WTC11 (cell line): ENCODE measurements at regions not wholly inside any gene's neighbourhood (a gene's known extent, or its start where the extent isn't known, plus 50 kb on each side); places are given as distances from the start of the nearest gene placed in this dataset.

ENCODE experiments used
- E2F4 ChIP-seq: sonication (generic); formaldehyde crosslinking; IDR thresholded peaks from 2 replicates; pipeline ENCODE4 v1.8.1; 2022; ENCODE audit warnings: low read depth, mild to moderate bottlenecking, moderate library complexity, missing genetic modification reagents, borderline replicate concordance
- GRHL2 ChIP-seq: fragments of 250-450 bp; sonication (Bioruptor Pico); IDR thresholded peaks from 2 replicates; pipeline ENCODE4 v1.8.0; 2022; ENCODE audit warnings: mild to moderate bottlenecking, moderate library complexity; ENCODE audit not compliant: insufficient replicate concordance, severe bottlenecking
- GTF2I ChIP-seq: fragments of 250-450 bp; sonication (Bioruptor Pico); conservative IDR thresholded peaks from 2 replicates; pipeline ENCODE4 v1.4.0; 2021; ENCODE audit warnings: mild to moderate bottlenecking
- IRF1 ChIP-seq: sonication (generic); formaldehyde crosslinking; IDR thresholded peaks from 2 replicates; pipeline ENCODE4 v1.8.0; 2023; ENCODE audit warnings: missing genetic modification reagents
- JUN ChIP-seq: sonication (generic); formaldehyde crosslinking; IDR thresholded peaks from 2 replicates; pipeline ENCODE4 v1.8.0; 2023; ENCODE audit warnings: mild to moderate bottlenecking, missing genetic modification reagents
- TF ChIP-seq, protein P1 (sequence below): fragments of 200-600 bp; IDR thresholded peaks from 2 replicates; pipeline ENCODE4 v1.8.0; 2022; ENCODE audit warnings: antibody characterized with exemption
- TF ChIP-seq, protein P2 (sequence below): sonication (generic); formaldehyde crosslinking; conservative IDR thresholded peaks from 2 replicates; pipeline ENCODE4 v1.8.1; 2022; ENCODE audit warnings: mild to moderate bottlenecking, missing genetic modification reagents
- TF ChIP-seq, protein P3 (sequence below): sonication (generic); formaldehyde crosslinking; IDR thresholded peaks from 2 replicates; pipeline ENCODE4 v1.8.1; 2023; ENCODE audit warnings: mild to moderate bottlenecking, missing genetic modification reagents, moderate library complexity

- TF ChIP-seq, protein P1, sequence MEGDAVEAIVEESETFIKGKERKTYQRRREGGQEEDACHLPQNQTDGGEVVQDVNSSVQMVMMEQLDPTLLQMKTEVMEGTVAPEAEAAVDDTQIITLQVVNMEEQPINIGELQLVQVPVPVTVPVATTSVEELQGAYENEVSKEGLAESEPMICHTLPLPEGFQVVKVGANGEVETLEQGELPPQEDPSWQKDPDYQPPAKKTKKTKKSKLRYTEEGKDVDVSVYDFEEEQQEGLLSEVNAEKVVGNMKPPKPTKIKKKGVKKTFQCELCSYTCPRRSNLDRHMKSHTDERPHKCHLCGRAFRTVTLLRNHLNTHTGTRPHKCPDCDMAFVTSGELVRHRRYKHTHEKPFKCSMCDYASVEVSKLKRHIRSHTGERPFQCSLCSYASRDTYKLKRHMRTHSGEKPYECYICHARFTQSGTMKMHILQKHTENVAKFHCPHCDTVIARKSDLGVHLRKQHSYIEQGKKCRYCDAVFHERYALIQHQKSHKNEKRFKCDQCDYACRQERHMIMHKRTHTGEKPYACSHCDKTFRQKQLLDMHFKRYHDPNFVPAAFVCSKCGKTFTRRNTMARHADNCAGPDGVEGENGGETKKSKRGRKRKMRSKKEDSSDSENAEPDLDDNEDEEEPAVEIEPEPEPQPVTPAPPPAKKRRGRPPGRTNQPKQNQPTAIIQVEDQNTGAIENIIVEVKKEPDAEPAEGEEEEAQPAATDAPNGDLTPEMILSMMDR: no peak
- TF ChIP-seq JUN (CRISPR knock-in tag) (no peak), IRF1 (CRISPR knock-in tag) (no peak), GTF2I (CRISPR knock-in tag) (no peak), GRHL2 (CRISPR knock-in tag) (no peak), E2F4 (CRISPR knock-in tag) (no peak)
- TF ChIP-seq, protein P2, sequence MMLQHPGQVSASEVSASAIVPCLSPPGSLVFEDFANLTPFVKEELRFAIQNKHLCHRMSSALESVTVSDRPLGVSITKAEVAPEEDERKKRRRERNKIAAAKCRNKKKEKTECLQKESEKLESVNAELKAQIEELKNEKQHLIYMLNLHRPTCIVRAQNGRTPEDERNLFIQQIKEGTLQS (CRISPR knock-in tag): no peak
- TF ChIP-seq, protein P3, sequence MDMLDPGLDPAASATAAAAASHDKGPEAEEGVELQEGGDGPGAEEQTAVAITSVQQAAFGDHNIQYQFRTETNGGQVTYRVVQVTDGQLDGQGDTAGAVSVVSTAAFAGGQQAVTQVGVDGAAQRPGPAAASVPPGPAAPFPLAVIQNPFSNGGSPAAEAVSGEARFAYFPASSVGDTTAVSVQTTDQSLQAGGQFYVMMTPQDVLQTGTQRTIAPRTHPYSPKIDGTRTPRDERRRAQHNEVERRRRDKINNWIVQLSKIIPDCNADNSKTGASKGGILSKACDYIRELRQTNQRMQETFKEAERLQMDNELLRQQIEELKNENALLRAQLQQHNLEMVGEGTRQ: no peak
Measured at GRCh38 chr4:117971403-117971802, 62.9 kb upstream of the NDST3 start.
